ENCODE measurements at regions not wholly inside any gene's neighbourhood (a gene's known extent, or its start where the extent isn't known, plus 50 kb on each side); places are given as distances from the start of the nearest gene placed in this dataset.

- H3K36me3 ChIP-seq (ENCODE audit: control insufficient read depth in 2 of 2, insufficient read depth in 1 of 2, low read length in 2 of 2) = no peaks in the 10 kb centered on the region
- TF ChIP-seq ZSCAN23 (tag by site-specific recombination; IDR thresholded peaks at IDR 0.05) = no peak
- no peak for TF ChIP-seq ZNF558 (tag by site-specific recombination; IDR thresholded peaks at IDR 0.05)
- no peak for TF ChIP-seq MZF1 (tag by site-specific recombination; IDR thresholded peaks at IDR 0.05; ENCODE audit: borderline replicate concordance)
- no peak for TF ChIP-seq ZSCAN16 (tag by site-specific recombination; IDR thresholded peaks at IDR 0.05)
- TF ChIP-seq BCL11A (tag by site-specific recombination; IDR thresholded peaks at IDR 0.05; ENCODE audit: low read depth) = no peak
- TF ChIP-seq ZBTB20 (tag by site-specific recombination; IDR thresholded peaks at IDR 0.05) = no peak
- TF ChIP-seq ZFP3 (tag by site-specific recombination; IDR thresholded peaks at IDR 0.05; ENCODE audit: low read depth) = no peak
- no peak for TF ChIP-seq ZBTB6 (tag by site-specific recombination; IDR thresholded peaks at IDR 0.05)
- no peak for TF ChIP-seq ZFHX2 (tag by site-specific recombination; conservative IDR thresholded peaks at IDR 0.05)
- no peak for TF ChIP-seq ZNF19 (tag by site-specific recombination; IDR thresholded peaks at IDR 0.05; ENCODE audit: low read depth)
- no peak for TF ChIP-seq EGR2 (tag by site-specific recombination; IDR thresholded peaks at IDR 0.05; ENCODE audit: low read depth)
- TF ChIP-seq ZNF391 (tag by site-specific recombination; IDR thresholded peaks at IDR 0.05; ENCODE audit: borderline replicate concordance, low read depth) = no peak
- no peak for TF ChIP-seq YY1 (tag by site-specific recombination; IDR thresholded peaks at IDR 0.05)
- no peaks in the 10 kb centered on the region for H3K9me3 ChIP-seq (ENCODE audit: control insufficient read depth, insufficient read depth, low read depth, low read length)
- POLR2A ChIA-PET = no interaction called here
- CTCF ChIA-PET = no interaction called here
- H3K4me3 ChIP-seq (ENCODE audit: low read depth, low read length) = no peak overlapping the region
- H3K4me1 ChIP-seq (ENCODE audit: control insufficient read depth, insufficient read depth, low read length) = peaks cover 4% of the 10 kb centered on the region; the same call in 1 of the 2 replicates
- no peak overlapping the region for H3K27ac ChIP-seq (ENCODE audit: extremely low read depth, low read depth, low read length)
Observed at GRCh38 chr14:97641827-97642226, 844.6 kb downstream of the VRK1 start.

- POLR2A ChIA-PET = no interaction called here
- Histone ChIP-seq H3K36me3 (ENCODE audit: control insufficient read depth in 2 of 2, insufficient read depth in 1 of 2, low read length in 2 of 2) (no peaks in the 10 kb centered on the region), H3K9me3 (ENCODE audit: control insufficient read depth, insufficient read depth, low read depth, low read length) (no peaks in the 10 kb centered on the region), H3K4me3 (ENCODE audit: low read depth, low read length) (no peak overlapping the region), H3K4me1 (ENCODE audit: control insufficient read depth, insufficient read depth, low read length) (peaks cover 4% of the 10 kb centered on the region; the same call in 1 of the 2 replicates), H3K27ac (ENCODE audit: extremely low read depth, low read depth, low read length) (no peak overlapping the region)
- CTCF ChIA-PET = interaction anchor here (0.6 kb wide), 2 partner anchors 9 to 67 kb away, joined by 4 read pairs; no protein-coding TSS in a partner anchor
- TF ChIP-seq ZNF473 (tag by site-specific recombination; IDR thresholded peaks at IDR 0.05) (no peak), BCL6B (tag by site-specific recombination; IDR thresholded peaks at IDR 0.05) (no peak), ZNF707 (tag by site-specific recombination; IDR thresholded peaks at IDR 0.05) (no peak), ZNF169 (tag by site-specific recombination; IDR thresholded peaks at IDR 0.05) (no peak), HOXA7 (CRISPR knock-in tag; IDR thresholded peaks at IDR 0.05; ENCODE audit: borderline replicate concordance) (no peak), SP2 (tag by site-specific recombination; IDR thresholded peaks at IDR 0.05) (no peak), ZNF24 (tag by site-specific recombination; IDR thresholded peaks at IDR 0.05) (no peak), ZNF19 (tag by site-specific recombination; IDR thresholded peaks at IDR 0.05; ENCODE audit: low read depth) (no peak), ZSCAN18 (tag by site-specific recombination; IDR thresholded peaks at IDR 0.05) (no peak), GLI2 (tag by site-specific recombination; IDR thresholded peaks at IDR 0.05; ENCODE audit: borderline replicate concordance, low read depth) (no peak), ZNF10 (tag by site-specific recombination; IDR thresholded peaks at IDR 0.05) (no peak), ZNF654 (tag by site-specific recombination; IDR thresholded peaks at IDR 0.05; ENCODE audit: low read depth) (no peak), ZNF280D (tag by site-specific recombination; IDR thresholded peaks at IDR 0.05) (no peak), ZBTB44 (tag by site-specific recombination; IDR thresholded peaks at IDR 0.05) (no peak), ZNF624 (tag by site-specific recombination; IDR thresholded peaks at IDR 0.05) (no peak), ZNF2 (tag by site-specific recombination; IDR thresholded peaks at IDR 0.05) (no peak)
Observed at GRCh38 chr14:97642631-97643030, 845.4 kb downstream of the VRK1 start.
